OCI-LY3 (cell line): ENCODE measurements at regions not wholly inside any gene's neighbourhood (a gene's known extent, or its start where the extent isn't known, plus 50 kb on each side); places are given as distances from the start of the nearest gene placed in this dataset.

Source experiments
- CTCF ChIP-seq: fragments of 200-600, 300-600 bp; sonication (generic); IDR thresholded peaks from 2 replicates; pipeline ENCODE4 v1.5.1; 2014; ENCODE audit warnings: antibody characterized with exemption, low read length, low read depth
- EZH2phosphoT487 ChIP-seq: fragments of 200-600 bp; shearing (Covaris generic); IDR thresholded peaks from 2 replicates; pipeline ENCODE4 v1.6.1; 2018; ENCODE audit warnings: antibody characterized with exemption, mixed run types, low read depth

GRCh38 chr12:66848967-66849366, 170.1 kb upstream of the GRIP1 start:
- TF ChIP-seq EZH2phosphoT487 (no peak), CTCF (no peak)
